ENCODE measurements at regions not wholly inside any gene's neighbourhood (a gene's known extent, or its start where the extent isn't known, plus 50 kb on each side); places are given as distances from the start of the nearest gene placed in this dataset.
"Not testable (repeated sequence)": the region's sequence is repeated elsewhere in the genome, so short reads cannot be mapped to it uniquely, and the experiment has no call there.

- DNase-seq, result no peak
- H3K9me3 Mint-ChIP-seq, result no peaks in the 10 kb centered on the region
- no peaks in the 10 kb centered on the region for H3K27me3 Mint-ChIP-seq (ENCODE audit: low read depth)
- H3K27ac Mint-ChIP-seq, result no peak overlapping the region
- no peaks in the 10 kb centered on the region for H3K36me3 Mint-ChIP-seq (ENCODE audit: low read depth)
- peaks cover 7% of the 10 kb centered on the region for H3K4me1 Mint-ChIP-seq (ENCODE audit: low read depth)
- no peak overlapping the region for H3K4me3 Mint-ChIP-seq
- CTCF ChIA-PET, result no interaction called here
- intact Hi-C loops (cut with micrococcal nuclease), result loop anchor here (5.0 kb wide), 1 partner anchor 88 kb away; no protein-coding TSS in a partner anchor
These were observed 192.8 kb upstream of the KRR1 start for GRCh38 chr12:75704208-75704607.

DNA sequence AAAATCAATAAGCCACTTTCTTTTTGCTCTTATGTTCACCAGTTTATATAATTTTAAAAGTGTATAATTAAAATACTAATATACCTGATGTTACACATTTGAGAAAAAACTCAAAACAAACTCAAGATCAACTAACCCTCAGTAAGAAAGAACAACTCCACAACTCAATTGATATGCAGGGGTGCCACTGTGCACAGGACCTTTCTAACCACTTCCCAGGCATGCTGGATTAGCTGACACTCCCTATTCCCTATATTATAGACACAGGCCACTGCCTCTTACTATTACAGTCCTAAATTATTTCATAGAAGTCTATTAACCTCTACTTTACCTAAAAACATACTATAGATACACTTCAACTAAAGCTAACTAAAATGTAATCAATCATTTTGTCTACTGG lies 191.7 kb upstream of the KRR1 start:
- CTCF ChIA-PET, result interaction anchor here (1.6 kb wide), 1 partner anchor 41 kb away, joined by 4 read pairs; no protein-coding TSS in a partner anchor
- Mint-ChIP-seq H3K36me3 (ENCODE audit: low read depth) (no peaks in the 10 kb centered on the region), H3K9me3 (no peaks in the 10 kb centered on the region), H3K27me3 (ENCODE audit: low read depth) (no peaks in the 10 kb centered on the region), H3K4me1 (ENCODE audit: low read depth) (peaks cover 7% of the 10 kb centered on the region), H3K27ac (no peak overlapping the region), H3K4me3 (no peak overlapping the region)
- no peak for DNase-seq
- intact Hi-C loops (cut with micrococcal nuclease), result loop anchor here (5.0 kb wide), 1 partner anchor 89 kb away; no protein-coding TSS in a partner anchor

- peaks cover 7% of the 10 kb centered on the region for H3K4me1 Mint-ChIP-seq (ENCODE audit: low read depth)
- intact Hi-C loops (cut with micrococcal nuclease), result loop anchor here (5.0 kb wide), 1 partner anchor 90 kb away; no protein-coding TSS in a partner anchor
These were observed 191.2 kb upstream of the KRR1 start for GRCh38 chr12:75702477-75703093.

DNA sequence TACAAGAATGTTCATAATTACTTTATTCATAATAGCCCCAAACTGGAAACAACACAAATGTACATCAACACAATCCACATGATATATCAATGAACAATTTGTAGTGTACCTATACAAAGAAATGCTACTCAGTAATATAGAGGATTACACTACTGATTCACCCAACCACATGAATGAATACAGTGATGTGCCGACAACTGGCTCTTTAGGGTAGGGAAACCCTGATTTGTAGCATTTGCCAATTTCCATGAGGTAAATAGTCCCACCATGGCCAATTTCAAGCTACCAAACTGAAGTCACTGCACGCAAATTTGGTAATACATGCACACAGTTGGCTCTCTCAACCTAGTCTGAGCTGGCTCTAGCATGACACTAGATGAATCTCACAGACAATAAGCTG lies 190.4 kb upstream of the KRR1 start:
- Mint-ChIP-seq H3K27ac (no peak overlapping the region), H3K9me3 (no peaks in the 10 kb centered on the region)
- CTCF ChIA-PET, result interaction anchor here (1.6 kb wide), 1 partner anchor 42 kb away, joined by 4 read pairs; no protein-coding TSS in a partner anchor

More at GRCh38 chr12:75702477-75703093, 191.2 kb upstream of the KRR1 start:
- no peak overlapping the region for H3K27ac Mint-ChIP-seq
- H3K4me3 Mint-ChIP-seq, result no peak overlapping the region
- CTCF ChIA-PET, result interaction anchor here (0.5 to 1.6 kb wide), 2 partner anchors 42 to 217 kb away, joined by 3 to 4 read pairs; no protein-coding TSS in a partner anchor
- no peak for DNase-seq
- no peaks in the 10 kb centered on the region for H3K9me3 Mint-ChIP-seq
- no peaks in the 10 kb centered on the region for H3K27me3 Mint-ChIP-seq (ENCODE audit: low read depth)
- no peaks in the 10 kb centered on the region for H3K36me3 Mint-ChIP-seq (ENCODE audit: low read depth)

GRCh38 chr12:75699728-75700496 lies 188.5 kb upstream of the KRR1 start:
- H3K27ac Mint-ChIP-seq, result no peak overlapping the region
- intact Hi-C loops (cut with micrococcal nuclease), result loop anchor here (5.0 kb wide), 1 partner anchor 92 kb away; no protein-coding TSS in a partner anchor
- no peak for DNase-seq
- H3K27me3 Mint-ChIP-seq (ENCODE audit: low read depth), result no peaks in the 10 kb centered on the region
- no peaks in the 10 kb centered on the region for H3K36me3 Mint-ChIP-seq (ENCODE audit: low read depth)
- no peak overlapping the region for H3K4me3 Mint-ChIP-seq
- CTCF ChIA-PET, result no interaction called here
- H3K9me3 Mint-ChIP-seq, result no peaks in the 10 kb centered on the region
- peaks cover 7% of the 10 kb centered on the region for H3K4me1 Mint-ChIP-seq (ENCODE audit: low read depth)

More for the DNA sequence above, 190.4 kb upstream of the KRR1 start:
- intact Hi-C loops (cut with micrococcal nuclease), result loop anchor here (5.0 kb wide), 1 partner anchor 90 kb away; no protein-coding TSS in a partner anchor
- Mint-ChIP-seq H3K4me1 (ENCODE audit: low read depth) (peaks cover 7% of the 10 kb centered on the region), H3K36me3 (ENCODE audit: low read depth) (no peaks in the 10 kb centered on the region), H3K27me3 (ENCODE audit: low read depth) (no peaks in the 10 kb centered on the region), H3K4me3 (no peak overlapping the region)
- DNase-seq, result no peak

DNA sequence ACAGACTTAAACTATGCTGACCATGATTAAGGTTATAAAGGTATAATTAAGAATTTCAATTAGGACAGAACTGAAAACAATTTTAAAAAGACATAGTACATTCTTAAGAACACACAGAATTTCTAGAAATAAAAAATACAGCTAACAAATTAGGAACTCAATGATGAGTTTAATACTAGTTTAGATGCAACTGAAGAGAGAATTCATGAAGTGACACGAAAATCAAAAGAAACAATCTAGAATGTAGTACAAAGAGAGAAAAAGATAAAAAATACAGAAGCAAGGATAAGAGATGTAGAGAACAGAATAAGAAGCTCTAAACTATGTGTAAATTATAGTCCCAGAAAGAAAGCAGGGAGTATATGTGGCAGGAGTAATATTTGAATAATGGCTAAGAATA lies 187.8 kb upstream of the KRR1 start:
- Mint-ChIP-seq H3K4me1 (ENCODE audit: low read depth) (peaks cover 7% of the 10 kb centered on the region), H3K27ac (no peak overlapping the region), H3K27me3 (ENCODE audit: low read depth) (no peaks in the 10 kb centered on the region), H3K4me3 (no peak overlapping the region), H3K36me3 (ENCODE audit: low read depth) (no peaks in the 10 kb centered on the region), H3K9me3 (no peaks in the 10 kb centered on the region)
- intact Hi-C loops (cut with micrococcal nuclease), result no loop called here
- CTCF ChIA-PET, result no interaction called here
- DNase-seq, result no peak

GRCh38 chr12:75698052-75698451 lies 186.6 kb upstream of the KRR1 start:
- Mint-ChIP-seq H3K27me3 (ENCODE audit: low read depth) (no peaks in the 10 kb centered on the region), H3K9me3 (no peaks in the 10 kb centered on the region), H3K4me1 (ENCODE audit: low read depth) (peaks cover 7% of the 10 kb centered on the region), H3K36me3 (ENCODE audit: low read depth) (no peaks in the 10 kb centered on the region), H3K27ac (no peak overlapping the region), H3K4me3 (no peak overlapping the region)
- intact Hi-C loops (cut with micrococcal nuclease), result no loop called here
- DNase-seq, result no peak
- CTCF ChIA-PET, result interaction anchor here (0.6 kb wide), 1 partner anchor 13 kb away, joined by 3 read pairs; no protein-coding TSS in a partner anchor

- CTCF ChIA-PET, result no interaction called here
- Mint-ChIP-seq H3K27me3 (ENCODE audit: low read depth) (peaks cover 2% of the 10 kb centered on the region), H3K36me3 (ENCODE audit: low read depth) (no peaks in the 10 kb centered on the region), H3K27ac (no peak overlapping the region), H3K9me3 (no peaks in the 10 kb centered on the region), H3K4me3 (no peak overlapping the region), H3K4me1 (ENCODE audit: low read depth) (no peaks in the 10 kb centered on the region)
- intact Hi-C loops (cut with micrococcal nuclease), result no loop called here
- no peak for DNase-seq
These were observed 184.5 kb upstream of the KRR1 start for GRCh38 chr12:75695926-75696325.

DNA sequence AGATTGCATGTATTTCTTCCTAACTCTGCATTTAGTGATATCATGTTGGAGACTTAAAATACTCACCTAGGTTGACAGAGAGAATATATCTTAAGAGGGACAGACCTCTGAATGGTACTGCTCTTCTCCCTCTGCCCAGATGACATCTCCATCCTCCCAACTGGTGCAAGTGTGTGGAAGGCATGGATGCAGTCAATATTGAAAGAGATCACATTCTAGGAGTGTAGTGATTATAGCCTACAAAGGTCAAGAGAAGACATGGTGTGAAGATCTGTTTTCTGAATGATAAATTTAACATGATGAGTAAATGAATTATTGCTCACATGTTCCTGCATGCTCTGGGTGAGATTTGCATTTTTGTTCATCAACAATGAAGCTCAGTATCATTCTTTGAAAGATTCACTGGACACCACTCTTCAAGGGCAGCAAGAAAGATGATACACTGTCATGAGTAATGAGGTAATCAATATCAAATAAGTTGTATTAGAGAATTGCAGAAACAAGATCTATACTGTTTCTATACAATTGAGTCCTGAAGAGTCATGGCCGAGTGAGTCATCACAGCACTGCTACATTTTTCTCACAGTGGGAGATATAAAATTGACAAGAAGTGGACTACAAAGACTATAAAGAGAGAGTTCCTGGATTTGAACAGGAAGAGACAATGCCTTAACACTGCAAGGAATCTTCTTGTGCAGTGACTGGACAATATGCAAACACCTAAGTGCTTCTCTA lies 183.3 kb upstream of the KRR1 start:
- DNase-seq, result no peak
- CTCF ChIA-PET, result interaction anchor here (1.3 kb wide), 1 partner anchor 168 kb away, joined by 3 read pairs; no protein-coding TSS in a partner anchor
- H3K27me3 Mint-ChIP-seq (ENCODE audit: low read depth), result peaks cover 4% of the 10 kb centered on the region
- H3K36me3 Mint-ChIP-seq (ENCODE audit: low read depth), result no peaks in the 10 kb centered on the region
- H3K9me3 Mint-ChIP-seq, result no peaks in the 10 kb centered on the region
- no peak overlapping the region for H3K4me3 Mint-ChIP-seq
- no peaks in the 10 kb centered on the region for H3K4me1 Mint-ChIP-seq (ENCODE audit: low read depth)
- H3K27ac Mint-ChIP-seq, result no peak overlapping the region
- intact Hi-C loops (cut with micrococcal nuclease), result no loop called here

- intact Hi-C loops (cut with micrococcal nuclease), result no loop called here
- Mint-ChIP-seq H3K27ac (no peak overlapping the region), H3K9me3 (no peaks in the 10 kb centered on the region), H3K4me1 (ENCODE audit: low read depth) (no peaks in the 10 kb centered on the region), H3K27me3 (ENCODE audit: low read depth) (peaks cover 4% of the 10 kb centered on the region), H3K4me3 (no peak overlapping the region), H3K36me3 (ENCODE audit: low read depth) (no peaks in the 10 kb centered on the region)
- CTCF ChIA-PET, result no interaction called here
- DNase-seq, result no peak
These were observed 181.5 kb upstream of the KRR1 start for GRCh38 chr12:75692876-75693275.

- H3K4me3 Mint-ChIP-seq, result no peak overlapping the region
- CTCF ChIA-PET, result no interaction called here
- no peaks in the 10 kb centered on the region for H3K36me3 Mint-ChIP-seq (ENCODE audit: low read depth)
- intact Hi-C loops (cut with micrococcal nuclease), result no loop called here
- H3K9me3 Mint-ChIP-seq, result no peaks in the 10 kb centered on the region
- H3K4me1 Mint-ChIP-seq (ENCODE audit: low read depth), result no peaks in the 10 kb centered on the region
- H3K27me3 Mint-ChIP-seq (ENCODE audit: low read depth), result peaks cover 4% of the 10 kb centered on the region
- no peak overlapping the region for H3K27ac Mint-ChIP-seq
- no peak for DNase-seq
These were observed 179.0 kb upstream of the KRR1 start for GRCh38 chr12:75690296-75690955.

DNA sequence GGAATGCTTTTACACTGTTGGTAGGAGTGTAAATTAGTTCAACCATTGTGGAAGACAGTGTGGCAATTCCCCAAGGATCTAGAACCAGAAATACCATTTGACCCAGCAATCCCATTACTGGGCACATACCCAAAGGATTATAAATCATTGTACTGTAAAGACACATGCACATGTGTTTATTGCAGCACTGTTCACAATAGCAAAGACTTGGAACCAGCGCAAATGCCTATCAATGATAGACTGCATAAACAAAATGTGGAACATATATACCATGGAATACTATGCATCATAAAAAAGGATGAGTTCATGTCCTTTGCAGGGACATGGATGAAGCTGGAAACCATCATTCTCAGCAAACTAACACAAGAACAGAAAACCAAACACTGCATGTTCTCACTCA lies 174.8 kb upstream of the KRR1 start:
- H3K27me3 Mint-ChIP-seq (ENCODE audit: low read depth); H3K36me3 Mint-ChIP-seq (ENCODE audit: low read depth); intact Hi-C loops (cut with micrococcal nuclease); H3K9me3 Mint-ChIP-seq; H3K27ac Mint-ChIP-seq; DNase-seq; H3K4me3 Mint-ChIP-seq; H3K4me1 Mint-ChIP-seq (ENCODE audit: low read depth); CTCF ChIA-PET: not testable (repeated sequence)
